SU-DHL-6 (cell line): ENCODE measurements at regions not wholly inside any gene's neighbourhood (a gene's known extent, or its start where the extent isn't known, plus 50 kb on each side); places are given as distances from the start of the nearest gene placed in this dataset.

ENCODE experiments used
- H2AFZ ChIP-seq: fragments of 200-600 bp; sonication (generic); 2 replicates; pipeline ENCODE4 v1.6.1; 2014; ENCODE audit warnings: low read depth, mild to moderate bottlenecking, moderate library complexity, mixed read lengths, antibody characterized with exemption, low read length; ENCODE audit not compliant: severe bottlenecking
- H3F3A ChIP-seq: fragments of 200-600 bp; shearing (Covaris generic); 2 replicates; pipeline ENCODE4 v1.6.0; 2016; ENCODE audit warnings: antibody characterized with exemption, mild to moderate bottlenecking; ENCODE audit not compliant: insufficient read depth
- H3K27ac ChIP-seq: fragments of 200-600 bp; sonication (generic); 2 replicates; pipeline ENCODE4 v1.5.1; 2016; ENCODE audit warnings: low read depth, mild to moderate bottlenecking, low read length, moderate library complexity, mixed read lengths
- H3K27me3 ChIP-seq: fragments of 200-600 bp; sonication (generic), shearing (Covaris generic); 2 replicates; pipeline ENCODE4 v1.6.0; 2014; ENCODE audit warnings: mild to moderate bottlenecking, low read length
- H3K36me3 ChIP-seq: fragments of 200-600 bp; sonication (generic); 2 replicates; pipeline ENCODE4 v1.6.1; 2014; ENCODE audit warnings: mild to moderate bottlenecking, low read length, mixed read lengths
- H3K4me2 ChIP-seq: fragments of 300-600, 200-600 bp; shearing (Covaris generic), sonication (generic); 2 replicates; pipeline ENCODE4 v1.6.0; 2014; ENCODE audit warnings: low read length, low read depth, mild to moderate bottlenecking; ENCODE audit not compliant: poor library complexity, severe bottlenecking
- H3K4me3 ChIP-seq: fragments of 200-600 bp; sonication (generic); 2 replicates; pipeline ENCODE4 v1.5.1; 2014; ENCODE audit warnings: antibody characterized with exemption, low read length, mild to moderate bottlenecking, mixed read lengths; ENCODE audit not compliant: insufficient read depth, poor library complexity, severe bottlenecking
- H3K79me2 ChIP-seq: fragments of 200-600 bp; sonication (generic); 2 replicates; pipeline ENCODE4 v1.6.1; 2014; ENCODE audit warnings: mild to moderate bottlenecking, low read length, moderate library complexity; ENCODE audit not compliant: insufficient read depth
- H3K9ac ChIP-seq: fragments of 200-600 bp; sonication (generic); 2 replicates; pipeline ENCODE4 v1.7.0; 2014; ENCODE audit warnings: mild to moderate bottlenecking, low read length
- H3K9me2 ChIP-seq: fragments of 200-600 bp; sonication (generic); replicated peaks from 2 replicates; pipeline ENCODE4 v1.6.1; 2014; ENCODE audit warnings: low read length; ENCODE audit not compliant: insufficient read depth
- H3K9me3 ChIP-seq: fragments of 200-600 bp; sonication (generic); 2 replicates; pipeline ENCODE4 v1.6.1; 2014; ENCODE audit warnings: low read length, mixed read lengths; ENCODE audit not compliant: insufficient read depth
- H4K20me1 ChIP-seq: fragments of 200-600 bp; sonication (generic); 2 replicates; pipeline ENCODE4 v1.6.1; 2014; ENCODE audit warnings: low read depth, mild to moderate bottlenecking, antibody characterized with exemption, low read length, moderate library complexity, mixed read lengths
- CTCF ChIP-seq: fragments of 200-600 bp; sonication (generic); IDR thresholded peaks from one replicate; pipeline ENCODE4 v1.5.1; 2017; ENCODE audit warnings: antibody characterized with exemption, mild to moderate bottlenecking, low read length, moderate library complexity; ENCODE audit not compliant: insufficient read depth, poor library complexity, severe bottlenecking
- EZH2phosphoT487 ChIP-seq: fragments of 200-600 bp; sonication (generic), shearing (Covaris generic); conservative IDR thresholded peaks from 2 replicates; pipeline ENCODE4 v1.6.1; 2018; ENCODE audit warnings: mild to moderate bottlenecking, antibody characterized with exemption, low read length, moderate library complexity, mixed read lengths

- Histone ChIP-seq H3K36me3 (no peaks in the 10 kb centered on the region), H2AFZ (no peak overlapping the region), H3F3A (no peaks in the 10 kb centered on the region), H3K4me2 (no peak overlapping the region), H3K27me3 (no peaks in the 10 kb centered on the region), H3K9me2 (no peaks in the 10 kb centered on the region), H4K20me1 (no peaks in the 10 kb centered on the region), H3K27ac (no peak overlapping the region), H3K79me2 (no peaks in the 10 kb centered on the region), H3K4me3 (no peak overlapping the region), H3K9ac (no peak overlapping the region), H3K9me3 (no peaks in the 10 kb centered on the region)
- TF ChIP-seq EZH2phosphoT487 (no peak), CTCF (no peak)
Observed at GRCh38 chr5:38643616-38644015, 87.2 kb upstream of the LIFR start.

GRCh38 chr5:38645508-38645907, 89.1 kb upstream of the LIFR start:
- Histone ChIP-seq H3K4me2 (no peak overlapping the region), H3K9me3 (no peaks in the 10 kb centered on the region), H4K20me1 (no peaks in the 10 kb centered on the region), H3K79me2 (no peaks in the 10 kb centered on the region), H3F3A (no peaks in the 10 kb centered on the region), H3K4me3 (no peak overlapping the region), H3K9ac (no peak overlapping the region), H3K27ac (no peak overlapping the region), H3K27me3 (no peaks in the 10 kb centered on the region), H3K9me2 (no peaks in the 10 kb centered on the region), H3K36me3 (no peaks in the 10 kb centered on the region), H2AFZ (no peak overlapping the region)
- no peak for TF ChIP-seq CTCF
- no peak for TF ChIP-seq EZH2phosphoT487

GRCh38 chr5:38648703-38649291, 92.4 kb upstream of the LIFR start:
- no peaks in the 10 kb centered on the region for H3K27me3 ChIP-seq

More at GRCh38 chr5:38648703-38649291, 92.4 kb upstream of the LIFR start:
- Histone ChIP-seq H3K79me2 (no peaks in the 10 kb centered on the region), H3K9ac (no peak overlapping the region), H2AFZ (no peak overlapping the region), H3K9me2 (no peaks in the 10 kb centered on the region), H3K4me2 (no peak overlapping the region), H3K27ac (no peak overlapping the region), H3F3A (no peaks in the 10 kb centered on the region), H4K20me1 (no peaks in the 10 kb centered on the region), H3K4me3 (no peak overlapping the region), H3K9me3 (no peaks in the 10 kb centered on the region), H3K36me3 (no peaks in the 10 kb centered on the region)
- TF ChIP-seq CTCF (no peak), EZH2phosphoT487 (no peak)
